ENCODE measurements at regions not wholly inside any gene's neighbourhood (a gene's known extent, or its start where the extent isn't known, plus 50 kb on each side); places are given as distances from the start of the nearest gene placed in this dataset.
"Not testable (repeated sequence)": the region's sequence is repeated elsewhere in the genome, so short reads cannot be mapped to it uniquely, and the experiment has no call there.

- no peak overlapping the region for H3K27ac Mint-ChIP-seq
- H3K27me3 Mint-ChIP-seq: no peaks in the 10 kb centered on the region
- H3K9me3 Mint-ChIP-seq: peaks cover 1% of the 10 kb centered on the region
- no peaks in the 10 kb centered on the region for H3K4me1 Mint-ChIP-seq
- no peak for DNase-seq
- H3K36me3 Mint-ChIP-seq: peaks cover 38% of the 10 kb centered on the region
- no peak overlapping the region for H3K4me3 Mint-ChIP-seq
Observed at GRCh38 chr4:123014038-123014437, 91.6 kb upstream of the NUDT6 start.

GRCh38 chr4:123017078-123017477 is 94.7 kb upstream of the NUDT6 start:
- H3K27ac Mint-ChIP-seq: no peak overlapping the region
- peaks cover 32% of the 10 kb centered on the region for H3K36me3 Mint-ChIP-seq
- DNase-seq: no peak
- peaks cover 1% of the 10 kb centered on the region for H3K9me3 Mint-ChIP-seq
- no peaks in the 10 kb centered on the region for H3K27me3 Mint-ChIP-seq
- H3K4me3 Mint-ChIP-seq: no peak overlapping the region
- no peaks in the 10 kb centered on the region for H3K4me1 Mint-ChIP-seq

GRCh38 chr4:123017636-123018395 is 95.4 kb upstream of the NUDT6 start:
- Mint-ChIP-seq H3K27ac (no peak overlapping the region), H3K27me3 (no peaks in the 10 kb centered on the region), H3K4me1 (no peaks in the 10 kb centered on the region), H3K4me3 (no peak overlapping the region), H3K36me3 (peaks cover 26% of the 10 kb centered on the region), H3K9me3 (no peaks in the 10 kb centered on the region)
- no peak for DNase-seq

- no peak for DNase-seq
Observed at GRCh38 chr4:123018396-123018775, 96.0 kb upstream of the NUDT6 start.

GRCh38 chr4:123020285-123020684 is 97.9 kb upstream of the NUDT6 start:
- peaks cover 26% of the 10 kb centered on the region for H3K36me3 Mint-ChIP-seq
- H3K27ac Mint-ChIP-seq: no peak overlapping the region
- H3K4me3 Mint-ChIP-seq: no peak overlapping the region
- no peaks in the 10 kb centered on the region for H3K9me3 Mint-ChIP-seq
- no peak for DNase-seq
- no peaks in the 10 kb centered on the region for H3K27me3 Mint-ChIP-seq
- no peaks in the 10 kb centered on the region for H3K4me1 Mint-ChIP-seq

More at GRCh38 chr4:123018396-123018775, 96.0 kb upstream of the NUDT6 start:
- Mint-ChIP-seq H3K27me3 (no peaks in the 10 kb centered on the region), H3K4me1 (no peaks in the 10 kb centered on the region), H3K36me3 (peaks cover 23% of the 10 kb centered on the region), H3K4me3 (no peak overlapping the region), H3K27ac (no peak overlapping the region), H3K9me3 (no peaks in the 10 kb centered on the region)

- no peak for DNase-seq
- H3K4me3 Mint-ChIP-seq: no peak overlapping the region
- H3K4me1 Mint-ChIP-seq: peaks cover 3% of the 10 kb centered on the region
- no peaks in the 10 kb centered on the region for H3K27me3 Mint-ChIP-seq
- no peaks in the 10 kb centered on the region for H3K9me3 Mint-ChIP-seq
- H3K36me3 Mint-ChIP-seq: peaks cover 31% of the 10 kb centered on the region
- H3K27ac Mint-ChIP-seq: no peak overlapping the region
Observed at GRCh38 chr4:123023647-123024046, 101.2 kb upstream of the NUDT6 start.

GRCh38 chr4:123024710-123025109 is 102.3 kb upstream of the NUDT6 start:
- H3K36me3 Mint-ChIP-seq: peaks cover 35% of the 10 kb centered on the region
- H3K4me3 Mint-ChIP-seq: no peak overlapping the region
- H3K4me1 Mint-ChIP-seq: peaks cover 3% of the 10 kb centered on the region
- no peaks in the 10 kb centered on the region for H3K9me3 Mint-ChIP-seq
- DNase-seq: no peak
- no peaks in the 10 kb centered on the region for H3K27me3 Mint-ChIP-seq
- no peak overlapping the region for H3K27ac Mint-ChIP-seq

GRCh38 chr4:123025398-123025797 is 103.0 kb upstream of the NUDT6 start:
- peaks cover 33% of the 10 kb centered on the region for H3K36me3 Mint-ChIP-seq
- H3K27ac Mint-ChIP-seq: no peak overlapping the region
- no peak overlapping the region for H3K4me3 Mint-ChIP-seq
- peaks cover 3% of the 10 kb centered on the region for H3K4me1 Mint-ChIP-seq
- H3K27me3 Mint-ChIP-seq: no peaks in the 10 kb centered on the region
- DNase-seq: no peak
- H3K9me3 Mint-ChIP-seq: no peaks in the 10 kb centered on the region

GRCh38 chr4:123026015-123026414 is 103.6 kb upstream of the NUDT6 start:
- not testable (repeated sequence) for DNase-seq, H3K4me1 Mint-ChIP-seq, H3K9me3 Mint-ChIP-seq, H3K4me3 Mint-ChIP-seq, H3K27me3 Mint-ChIP-seq, H3K27ac Mint-ChIP-seq
- peaks cover 32% of the 10 kb centered on the region for H3K36me3 Mint-ChIP-seq

GRCh38 chr4:123031664-123032063 is 109.3 kb upstream of the NUDT6 start:
- peaks cover 32% of the 10 kb centered on the region for H3K36me3 Mint-ChIP-seq
- no peak overlapping the region for H3K27ac Mint-ChIP-seq
- H3K4me3 Mint-ChIP-seq: no peak overlapping the region
- no peak for DNase-seq
- no peaks in the 10 kb centered on the region for H3K27me3 Mint-ChIP-seq
- H3K4me1 Mint-ChIP-seq: no peaks in the 10 kb centered on the region
- no peaks in the 10 kb centered on the region for H3K9me3 Mint-ChIP-seq

GRCh38 chr4:123034023-123034422 is 111.6 kb upstream of the NUDT6 start:
- Mint-ChIP-seq H3K4me1 (no peaks in the 10 kb centered on the region), H3K36me3 (peaks cover 28% of the 10 kb centered on the region), H3K27me3 (no peaks in the 10 kb centered on the region), H3K9me3 (peaks cover 3% of the 10 kb centered on the region), H3K4me3 (no peak overlapping the region), H3K27ac (no peak overlapping the region)
- no peak for DNase-seq

- no peak for DNase-seq
- Mint-ChIP-seq H3K9me3 (peaks cover 5% of the 10 kb centered on the region), H3K27me3 (no peaks in the 10 kb centered on the region), H3K4me1 (no peaks in the 10 kb centered on the region), H3K4me3 (no peak overlapping the region), H3K36me3 (peaks cover 30% of the 10 kb centered on the region), H3K27ac (no peak overlapping the region)
Observed at GRCh38 chr4:123035239-123035638, 112.8 kb upstream of the NUDT6 start.

- no peak overlapping the region for H3K27ac Mint-ChIP-seq
- H3K9me3 Mint-ChIP-seq: peaks cover 17% of the 10 kb centered on the region
- no peak for DNase-seq
- no peaks in the 10 kb centered on the region for H3K27me3 Mint-ChIP-seq
- no peaks in the 10 kb centered on the region for H3K4me1 Mint-ChIP-seq
- H3K36me3 Mint-ChIP-seq: peaks cover 42% of the 10 kb centered on the region
- no peak overlapping the region for H3K4me3 Mint-ChIP-seq
Observed at GRCh38 chr4:123037804-123038203, 115.4 kb upstream of the NUDT6 start.

- Mint-ChIP-seq H3K36me3 (peaks cover 62% of the 10 kb centered on the region), H3K27ac (no peak overlapping the region), H3K9me3 (peaks cover 33% of the 10 kb centered on the region), H3K4me3 (no peak overlapping the region), H3K4me1 (no peaks in the 10 kb centered on the region), H3K27me3 (no peaks in the 10 kb centered on the region)
- DNase-seq: no peak
Observed at GRCh38 chr4:123042095-123042494, 119.7 kb upstream of the NUDT6 start.

- Mint-ChIP-seq H3K4me3 (no peak overlapping the region), H3K9me3 (peaks cover 39% of the 10 kb centered on the region), H3K4me1 (no peaks in the 10 kb centered on the region), H3K27me3 (no peaks in the 10 kb centered on the region), H3K36me3 (peaks cover 69% of the 10 kb centered on the region), H3K27ac (no peak overlapping the region)
- no peak for DNase-seq
Observed at GRCh38 chr4:123043013-123043412, 120.6 kb upstream of the NUDT6 start.

GRCh38 chr4:123043793-123044425 is 121.5 kb upstream of the NUDT6 start:
- Mint-ChIP-seq H3K27ac (no peak overlapping the region), H3K27me3 (no peaks in the 10 kb centered on the region), H3K36me3 (peaks cover 71% of the 10 kb centered on the region), H3K4me1 (no peaks in the 10 kb centered on the region), H3K9me3 (peaks cover 43% of the 10 kb centered on the region), H3K4me3 (no peak overlapping the region)
- no peak for DNase-seq
